Prostate gland (tissue), 2 donors: ENCODE measurements at regions not wholly inside any gene's neighbourhood (a gene's known extent, or its start where the extent isn't known, plus 50 kb on each side); places are given as distances from the start of the nearest gene placed in this dataset.
"Not testable (repeated sequence)": the region's sequence is repeated elsewhere in the genome, so short reads cannot be mapped to it uniquely, and the experiment has no call there.

ENCODE experiments used
- DNase-seq: peaks from one replicate; pipeline ENCODE4 v3.0.0-alpha.2; 2019; ENCODE audit warnings: low spot score
- H3K27ac ChIP-seq, 2 donors: fragments of 200-600 bp; sonication (generic); 2 replicates each; pipeline ENCODE4 v1.5.1; 2017 to 2019
- H3K27me3 ChIP-seq: fragments of 200-600 bp; sonication (generic); replicated peaks from 2 replicates; pipeline ENCODE4 v1.5.1; 2019; ENCODE audit not compliant: insufficient read depth
- H3K36me3 ChIP-seq, 2 donors: fragments of 200-600 bp; sonication (generic); 1 replicate in 1 of 2; 2 replicates in 1 of 2; pipeline versions ENCODE4 v1.5.1 to v1.8.1; 2017 to 2019
- H3K4me1 ChIP-seq: fragments of 200-600 bp; sonication (generic); replicated peaks from 2 replicates; pipeline ENCODE4 v1.5.1; 2019
- H3K4me3 ChIP-seq, 2 donors: fragments of 200-600 bp; sonication (generic); 2 replicates each; pipeline ENCODE4 v1.5.1; 2017 to 2019
- H3K9me3 ChIP-seq: fragments of 200-600 bp; sonication (generic); 2 replicates; pipeline ENCODE4 v1.5.1; 2017
- POLR2A ChIP-seq: fragments of 450-650 bp; IDR thresholded peaks from one replicate; pipeline ENCODE4 v1.6.1; 2016; ENCODE audit warnings: antibody characterized with exemption, mild to moderate bottlenecking
- POLR2AphosphoS5 ChIP-seq: sonication (generic); formaldehyde crosslinking; IDR thresholded peaks from one replicate; pipeline ENCODE4 v1.6.1; 2017; ENCODE audit warnings: antibody characterized with exemption
- WGBS: methylation state at CpG from one replicate; pipeline ENCODE4 v1.1.5; 2018; 5-methylcytosine and 5-hydroxymethylcytosine counted together
- intact Hi-C: fragments of 100-400 bp; cut with DNase I; formaldehyde crosslinking; loops from one replicate; pipeline ENCODE4 v1.14.2; 2022
- TF ChIP-seq, protein P1 (sequence below), 4 experiments: fragments of 200-600 bp in 2 of 4; fragments of 450-650 bp in 2 of 4; sonication (generic) in 2 of 4; IDR thresholded peaks; 1 replicate in 3 of 4; 2 replicates in 1 of 4; pipeline ENCODE4 v1.5.1; 2016 to 2019; ENCODE audit warnings: antibody characterized with exemption in 4 of 4, mild to moderate bottlenecking in 2 of 4, moderate library complexity in 2 of 4

DNA sequence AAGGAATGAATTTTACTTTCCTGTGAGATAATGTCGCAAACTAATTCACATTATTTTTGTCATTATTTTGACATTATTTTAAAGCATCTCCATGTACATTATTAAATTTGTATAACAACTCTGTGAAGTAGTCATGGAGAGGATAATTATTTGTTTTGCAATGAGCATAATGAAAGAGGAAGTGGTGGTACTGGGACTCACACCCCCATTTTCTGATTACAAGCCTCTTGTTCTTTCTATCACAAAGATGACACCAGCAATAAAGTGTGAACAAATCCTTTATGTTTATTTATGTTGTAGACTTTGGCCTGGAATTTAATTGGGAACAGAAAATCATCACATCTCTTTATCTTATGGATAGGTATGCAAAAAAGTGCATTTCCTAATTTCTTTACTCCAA lies 522.6 kb downstream of the TMEM135 start:
- H3K36me3 ChIP-seq, result no peaks in the 10 kb centered on the region
- DNase-seq, result no peak
- no peak overlapping the region for H3K27ac ChIP-seq
- WGBS, result 100% methylated on average over 1 of the region's 1 CpG
- no peaks in the 10 kb centered on the region for H3K9me3 ChIP-seq
- H3K4me1 ChIP-seq, result no peaks in the 10 kb centered on the region
- no peaks in the 10 kb centered on the region for H3K27me3 ChIP-seq
- no peak overlapping the region for H3K4me3 ChIP-seq
- TF ChIP-seq POLR2A (no peak), POLR2AphosphoS5 (no peak)
- TF ChIP-seq, protein P1, sequence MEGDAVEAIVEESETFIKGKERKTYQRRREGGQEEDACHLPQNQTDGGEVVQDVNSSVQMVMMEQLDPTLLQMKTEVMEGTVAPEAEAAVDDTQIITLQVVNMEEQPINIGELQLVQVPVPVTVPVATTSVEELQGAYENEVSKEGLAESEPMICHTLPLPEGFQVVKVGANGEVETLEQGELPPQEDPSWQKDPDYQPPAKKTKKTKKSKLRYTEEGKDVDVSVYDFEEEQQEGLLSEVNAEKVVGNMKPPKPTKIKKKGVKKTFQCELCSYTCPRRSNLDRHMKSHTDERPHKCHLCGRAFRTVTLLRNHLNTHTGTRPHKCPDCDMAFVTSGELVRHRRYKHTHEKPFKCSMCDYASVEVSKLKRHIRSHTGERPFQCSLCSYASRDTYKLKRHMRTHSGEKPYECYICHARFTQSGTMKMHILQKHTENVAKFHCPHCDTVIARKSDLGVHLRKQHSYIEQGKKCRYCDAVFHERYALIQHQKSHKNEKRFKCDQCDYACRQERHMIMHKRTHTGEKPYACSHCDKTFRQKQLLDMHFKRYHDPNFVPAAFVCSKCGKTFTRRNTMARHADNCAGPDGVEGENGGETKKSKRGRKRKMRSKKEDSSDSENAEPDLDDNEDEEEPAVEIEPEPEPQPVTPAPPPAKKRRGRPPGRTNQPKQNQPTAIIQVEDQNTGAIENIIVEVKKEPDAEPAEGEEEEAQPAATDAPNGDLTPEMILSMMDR (IDR thresholded peaks at IDR 0.05), result no peak
- intact Hi-C loops, result no loop called here

DNA sequence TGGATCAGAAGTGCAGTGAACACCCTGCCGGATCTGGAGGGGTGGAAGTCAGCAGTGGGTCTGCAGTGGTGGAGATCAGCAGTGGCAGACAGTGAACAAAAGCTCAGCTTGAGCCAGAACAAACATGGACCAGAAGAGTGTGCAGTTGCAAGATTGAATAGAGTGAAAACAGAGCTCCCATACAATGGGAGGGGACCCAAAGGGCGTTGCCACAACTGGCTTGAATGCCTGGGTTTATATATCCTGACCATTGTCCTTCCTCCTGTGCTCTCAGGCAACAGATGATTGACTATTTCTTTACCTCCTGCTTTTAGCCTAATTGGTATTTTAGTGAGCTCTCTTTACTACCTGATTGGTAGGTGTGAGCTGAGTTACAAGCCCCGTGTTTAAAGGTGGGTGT lies 522.1 kb downstream of the TMEM135 start:
- H3K4me3 ChIP-seq, intact Hi-C loops: not testable (repeated sequence)
- WGBS, result 49% methylated on average over 3 of the region's 3 CpGs

DNA sequence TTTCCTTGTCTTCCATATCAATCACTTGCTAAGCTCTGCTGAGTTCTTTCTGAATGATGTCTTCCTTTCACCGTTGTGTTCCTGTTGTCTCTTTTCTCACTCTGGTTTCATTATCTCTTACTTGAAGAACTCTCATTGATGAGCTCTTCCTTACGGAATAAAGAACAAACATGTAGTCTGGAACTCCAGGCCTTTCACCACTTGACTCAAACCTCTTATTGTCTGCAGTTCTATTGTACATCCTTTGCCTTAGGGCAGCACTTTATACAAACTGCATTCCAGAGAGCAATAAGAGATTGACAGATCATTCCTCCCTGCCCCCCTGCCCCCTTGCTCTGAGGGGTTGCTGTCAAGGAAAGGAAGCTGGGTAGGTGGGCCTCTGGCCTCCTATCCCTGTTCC lies 517.4 kb downstream of the TMEM135 start:
- no peaks in the 10 kb centered on the region for H3K4me1 ChIP-seq
- no peak overlapping the region for H3K27ac ChIP-seq
- no peaks in the 10 kb centered on the region for H3K27me3 ChIP-seq
- intact Hi-C loops, result no loop called here
- TF ChIP-seq POLR2A (no peak), POLR2AphosphoS5 (no peak)
- TF ChIP-seq, protein P1 (IDR thresholded peaks at IDR 0.05), result no peak
- no peak for DNase-seq
- WGBS, result 67% methylated on average over 2 of the region's 2 CpGs
- H3K36me3 ChIP-seq, result no peaks in the 10 kb centered on the region
- no peak overlapping the region for H3K4me3 ChIP-seq
- H3K9me3 ChIP-seq, result no peaks in the 10 kb centered on the region

More for the DNA sequence above, 522.1 kb downstream of the TMEM135 start:
- H3K4me1 ChIP-seq, H3K36me3 ChIP-seq, H3K27ac ChIP-seq, H3K9me3 ChIP-seq, H3K27me3 ChIP-seq, DNase-seq: not testable (repeated sequence)

DNA sequence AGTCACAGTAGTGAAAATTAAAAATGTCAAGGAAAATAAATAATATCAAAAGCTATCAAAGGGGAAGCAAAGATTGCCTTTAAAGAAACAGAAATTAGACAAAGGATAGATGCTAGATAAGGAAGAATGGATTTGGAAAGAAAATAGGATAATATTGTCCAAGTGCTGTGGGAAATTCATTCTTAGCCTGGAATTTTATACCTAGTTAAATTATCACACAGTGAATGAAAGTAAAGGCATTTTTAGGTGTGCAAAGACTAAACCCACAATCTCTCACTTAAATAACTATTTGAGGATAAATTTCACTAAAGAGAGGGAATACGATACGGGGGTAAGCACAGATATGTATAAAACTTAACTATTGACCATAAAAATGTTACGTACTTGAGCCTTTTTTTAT lies 511.1 kb downstream of the TMEM135 start:
- Histone ChIP-seq H3K4me3 (no peak overlapping the region), H3K27me3 (no peaks in the 10 kb centered on the region), H3K36me3 (no peaks in the 10 kb centered on the region), H3K27ac (no peak overlapping the region), H3K4me1 (no peaks in the 10 kb centered on the region), H3K9me3 (no peaks in the 10 kb centered on the region)
- intact Hi-C loops, result no loop called here
- no peak for DNase-seq
- 90% methylated on average over 3 of the region's 3 CpGs for WGBS
- no peak for TF ChIP-seq POLR2AphosphoS5
- no peak for TF ChIP-seq POLR2A
- TF ChIP-seq, protein P1 (IDR thresholded peaks at IDR 0.05), result no peak

DNA sequence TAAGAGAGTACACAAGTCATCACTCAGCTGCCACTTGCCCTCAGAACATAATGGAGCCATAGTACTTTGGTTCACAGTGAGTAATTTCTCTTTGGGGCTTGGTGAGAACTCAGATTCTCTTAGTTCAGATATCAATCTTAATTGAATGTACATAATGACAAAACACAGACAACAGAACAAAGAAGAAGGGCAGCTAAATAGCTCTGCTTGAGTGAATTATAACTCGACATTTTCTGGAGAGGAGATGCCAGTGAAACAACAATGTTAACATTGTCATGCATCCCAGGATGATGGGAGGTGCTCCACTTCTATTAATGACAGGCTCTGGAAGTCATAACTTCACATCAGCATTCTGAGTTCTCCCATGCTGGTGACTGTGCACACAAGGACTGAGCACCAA lies 508.1 kb downstream of the TMEM135 start:
- Histone ChIP-seq H3K4me1 (no peaks in the 10 kb centered on the region), H3K27me3 (no peaks in the 10 kb centered on the region), H3K36me3 (no peaks in the 10 kb centered on the region), H3K27ac (no peak overlapping the region), H3K4me3 (no peak overlapping the region), H3K9me3 (no peaks in the 10 kb centered on the region)
- TF ChIP-seq POLR2A, result no peak
- TF ChIP-seq, protein P1 (IDR thresholded peaks at IDR 0.05), result no peak
- TF ChIP-seq POLR2AphosphoS5, result no peak
- no peak for DNase-seq
- intact Hi-C loops, result no loop called here
- WGBS, result 50% methylated on average over 1 of the region's 1 CpG
